EH (cell line): ENCODE measurements at regions not wholly inside any gene's neighbourhood (a gene's known extent, or its start where the extent isn't known, plus 50 kb on each side); places are given as distances from the start of the nearest gene placed in this dataset.

ENCODE experiments used
- DNase-seq: peaks from one replicate; pipeline ENCODE4 v3.0.0-alpha.2; 2015; ENCODE audit warnings: low read depth

- DNase-seq, result no peak
Observed at GRCh38 chr2:72004201-72004915, 143.3 kb downstream of the CYP26B1 start.

GRCh38 chr2:72003796-72004195, 143.9 kb downstream of the CYP26B1 start:
- DNase-seq, result no peak

GRCh38 chr2:72003124-72003523, 144.5 kb downstream of the CYP26B1 start:
- no peak for DNase-seq

- DNase-seq, result no peak
Observed at GRCh38 chr2:72001937-72002690, 145.5 kb downstream of the CYP26B1 start.

- no peak for DNase-seq
Observed at GRCh38 chr2:72000110-72000509, 147.6 kb downstream of the CYP26B1 start.

GRCh38 chr2:71999580-71999979, 148.1 kb downstream of the CYP26B1 start:
- DNase-seq, result no peak

- DNase-seq, result no peak
Observed at GRCh38 chr2:71997843-71998242, 149.8 kb downstream of the CYP26B1 start.

- peak; percentile 64 for DNase-seq
Observed at GRCh38 chr2:71995067-71995665, 152.5 kb downstream of the CYP26B1 start.

GRCh38 chr2:71992036-71992435, 155.6 kb downstream of the CYP26B1 start:
- no peak for DNase-seq

GRCh38 chr2:71991397-71991796, 156.3 kb downstream of the CYP26B1 start:
- DNase-seq, result no peak

- no peak for DNase-seq
Observed at GRCh38 chr2:71990826-71991225, 156.8 kb downstream of the CYP26B1 start.

GRCh38 chr2:71990122-71990521, 157.5 kb downstream of the CYP26B1 start:
- no peak for DNase-seq

- no peak for DNase-seq
Observed at GRCh38 chr2:71989671-71990070, 158.0 kb downstream of the CYP26B1 start.

GRCh38 chr2:71988170-71988569, 159.5 kb downstream of the CYP26B1 start:
- DNase-seq, result no peak

GRCh38 chr2:71976685-71977084, 171.0 kb downstream of the CYP26B1 start:
- DNase-seq, result no peak

- peak; percentile 43 for DNase-seq
Observed at GRCh38 chr2:71974846-71975245, 172.8 kb downstream of the CYP26B1 start.

- no peak for DNase-seq
Observed at GRCh38 chr2:71971493-71971892, 176.2 kb downstream of the CYP26B1 start.

GRCh38 chr2:71965530-71965929, 182.1 kb downstream of the CYP26B1 start:
- no peak for DNase-seq

- DNase-seq, result peak; percentile 47
Observed at GRCh38 chr2:71962911-71963694, 184.6 kb downstream of the CYP26B1 start.

GRCh38 chr2:71962350-71962749, 185.3 kb downstream of the CYP26B1 start:
- DNase-seq, result no peak

GRCh38 chr2:71961289-71962027, 186.2 kb downstream of the CYP26B1 start:
- no peak for DNase-seq

- DNase-seq, result no peak
Observed at GRCh38 chr2:71959494-71959893, 188.2 kb downstream of the CYP26B1 start.
